ENCODE measurements at regions not wholly inside any gene's neighbourhood (a gene's known extent, or its start where the extent isn't known, plus 50 kb on each side); places are given as distances from the start of the nearest gene placed in this dataset.

- Histone ChIP-seq H3K9me3 (no peaks in the 10 kb centered on the region), H3K4me3 (no peak overlapping the region), H3K27ac (no peak overlapping the region), H3K4me1 (no peaks in the 10 kb centered on the region), H3K27me3 (no peaks in the 10 kb centered on the region), H3K36me3 (no peaks in the 10 kb centered on the region)
- DNase-seq: no peak
- no peak for TF ChIP-seq EP300 (IDR thresholded peaks at IDR 0.05)
- TF ChIP-seq CTCF (IDR thresholded peaks at IDR 0.05): no peak
- TF ChIP-seq POLR2A (IDR thresholded peaks at IDR 0.05): no peak
- WGBS, 2 donors: 89 to 90% methylated on average over 4 of the region's 4 CpGs
- intact Hi-C loops (cut with DNase I): no loop called here
These were observed 134.6 kb upstream of the PDE4B start for GRCh38 chr1:65658122-65658521.

GRCh38 chr1:65668368-65668767 lies 124.3 kb upstream of the PDE4B start:
- no peaks in the 10 kb centered on the region for H3K36me3 ChIP-seq
- intact Hi-C loops (cut with DNase I): no loop called here
- no peak for DNase-seq
- H3K27ac ChIP-seq: no peak overlapping the region
- H3K27me3 ChIP-seq: no peaks in the 10 kb centered on the region
- H3K4me1 ChIP-seq: no peaks in the 10 kb centered on the region
- H3K9me3 ChIP-seq: peaks cover 0 to 3% (median 0%) of the 10 kb centered on the region in 4 donors
- TF ChIP-seq POLR2AphosphoS5 (IDR thresholded peaks at IDR 0.05) (no peak), CTCF (IDR thresholded peaks at IDR 0.05) (no peak), POLR2A (IDR thresholded peaks at IDR 0.05) (no peak), EP300 (IDR thresholded peaks at IDR 0.05) (no peak)
- no peak overlapping the region for H3K4me3 ChIP-seq

GRCh38 chr1:65670518-65670917 lies 122.2 kb upstream of the PDE4B start:
- H3K27ac ChIP-seq: no peak overlapping the region
- H3K27me3 ChIP-seq: no peaks in the 10 kb centered on the region
- no peak for TF ChIP-seq POLR2A (IDR thresholded peaks at IDR 0.05)
- TF ChIP-seq CTCF (IDR thresholded peaks at IDR 0.05): no peak
- TF ChIP-seq EP300 (IDR thresholded peaks at IDR 0.05): no peak
- TF ChIP-seq POLR2AphosphoS5 (IDR thresholded peaks at IDR 0.05): no peak
- no peak for DNase-seq
- no peaks in the 10 kb centered on the region for H3K4me1 ChIP-seq
- no peak overlapping the region for H3K4me3 ChIP-seq
- intact Hi-C loops (cut with DNase I): no loop called here
- H3K9me3 ChIP-seq: peaks cover 0 to 3% (median 0%) of the 10 kb centered on the region in 4 donors
- 94 to 96% methylated on average over 3 of the region's 3 CpGs for WGBS, 2 donors
- H3K36me3 ChIP-seq: no peaks in the 10 kb centered on the region

- no peak overlapping the region for H3K4me3 ChIP-seq
- no peak for DNase-seq
- no peaks in the 10 kb centered on the region for H3K4me1 ChIP-seq
- H3K27ac ChIP-seq: no peak overlapping the region
- no peaks in the 10 kb centered on the region for H3K9me3 ChIP-seq
- 95 to 99% methylated on average over 2 of the region's 2 CpGs for WGBS, 2 donors
- TF ChIP-seq EP300 (IDR thresholded peaks at IDR 0.05) (no peak), POLR2AphosphoS5 (IDR thresholded peaks at IDR 0.05) (no peak), CTCF (IDR thresholded peaks at IDR 0.05) (no peak), POLR2A (IDR thresholded peaks at IDR 0.05) (no peak)
- intact Hi-C loops (cut with DNase I): no loop called here
- no peaks in the 10 kb centered on the region for H3K36me3 ChIP-seq
- H3K27me3 ChIP-seq: no peaks in the 10 kb centered on the region
These were observed 118.2 kb upstream of the PDE4B start for GRCh38 chr1:65674522-65674921.

GRCh38 chr1:65679773-65680172 lies 112.9 kb upstream of the PDE4B start:
- H3K36me3 ChIP-seq: no peaks in the 10 kb centered on the region
- no peak for DNase-seq
- H3K4me1 ChIP-seq: no peaks in the 10 kb centered on the region
- no peak overlapping the region for H3K27ac ChIP-seq
- intact Hi-C loops (cut with DNase I): loop anchor here (10.0 kb wide), 1 partner anchor 615 kb away; no protein-coding TSS in a partner anchor
- TF ChIP-seq POLR2AphosphoS5 (IDR thresholded peaks at IDR 0.05) (no peak), EP300 (IDR thresholded peaks at IDR 0.05) (no peak), CTCF (IDR thresholded peaks at IDR 0.05) (no peak), POLR2A (IDR thresholded peaks at IDR 0.05) (no peak)
- H3K4me3 ChIP-seq: no peak overlapping the region
- 32 to 74% methylated on average over 4 of the region's 4 CpGs for WGBS, 2 donors
- no peaks in the 10 kb centered on the region for H3K27me3 ChIP-seq
- H3K9me3 ChIP-seq: no peaks in the 10 kb centered on the region

Data from sigmoid colon (tissue), 6 donors.